GM10248 (cell line): ENCODE measurements at regions not wholly inside any gene's neighbourhood (a gene's known extent, or its start where the extent isn't known, plus 50 kb on each side); places are given as distances from the start of the nearest gene placed in this dataset.

Source experiments
- CTCF ChIA-PET: fragments of 300-600 bp; sonication (Branson Sonifier 250); formaldehyde crosslinking; extraction: SDS; loops from one replicate; lab custom pipeline; 2021; ENCODE audit warnings: antibody characterized with exemption; lab: Yijun Ruan, JAX
- POLR2A ChIA-PET: fragments of 350-650 bp; sonication (Branson Sonifier 250); formaldehyde crosslinking; extraction: SDS; loops from one replicate; lab custom pipeline; 2020; ENCODE audit warnings: antibody characterized with exemption; lab: Yijun Ruan, JAX
- DNase-seq: peaks from one replicate; pipeline ENCODE4 v3.0.0; 2012; ENCODE audit errors: extremely low spot score
- TF ChIP-seq, protein P1 (sequence below): IDR thresholded peaks from 2 replicates; pipeline ENCODE4 v1.5.1; 2012; ENCODE audit warnings: mild to moderate bottlenecking, low read depth; ENCODE audit errors: extremely low read depth, missing control alignments, control extremely low read depth

DNA sequence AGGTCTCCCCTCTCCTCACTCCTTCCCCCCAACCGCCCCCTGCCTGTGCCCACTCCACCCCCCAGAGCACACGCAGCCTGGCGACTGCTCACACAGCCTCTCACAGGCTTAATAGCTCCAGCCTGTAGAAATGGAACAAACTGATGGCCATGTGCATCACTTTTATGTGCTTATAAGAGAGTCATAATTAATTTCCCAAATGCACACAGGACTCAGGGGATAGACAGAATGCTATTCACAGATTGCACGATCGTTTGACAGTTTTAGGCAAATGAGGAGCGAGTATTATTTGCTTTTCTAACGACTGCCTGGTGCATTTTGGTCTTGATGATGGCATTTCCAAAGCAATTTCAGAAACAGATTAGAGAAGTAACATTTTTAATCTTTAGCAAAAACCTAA, 97.7 kb upstream of the VSTM2B start:
- CTCF ChIA-PET = no interaction called here
- POLR2A ChIA-PET = no interaction called here
- no peak for DNase-seq
- TF ChIP-seq, protein P1, sequence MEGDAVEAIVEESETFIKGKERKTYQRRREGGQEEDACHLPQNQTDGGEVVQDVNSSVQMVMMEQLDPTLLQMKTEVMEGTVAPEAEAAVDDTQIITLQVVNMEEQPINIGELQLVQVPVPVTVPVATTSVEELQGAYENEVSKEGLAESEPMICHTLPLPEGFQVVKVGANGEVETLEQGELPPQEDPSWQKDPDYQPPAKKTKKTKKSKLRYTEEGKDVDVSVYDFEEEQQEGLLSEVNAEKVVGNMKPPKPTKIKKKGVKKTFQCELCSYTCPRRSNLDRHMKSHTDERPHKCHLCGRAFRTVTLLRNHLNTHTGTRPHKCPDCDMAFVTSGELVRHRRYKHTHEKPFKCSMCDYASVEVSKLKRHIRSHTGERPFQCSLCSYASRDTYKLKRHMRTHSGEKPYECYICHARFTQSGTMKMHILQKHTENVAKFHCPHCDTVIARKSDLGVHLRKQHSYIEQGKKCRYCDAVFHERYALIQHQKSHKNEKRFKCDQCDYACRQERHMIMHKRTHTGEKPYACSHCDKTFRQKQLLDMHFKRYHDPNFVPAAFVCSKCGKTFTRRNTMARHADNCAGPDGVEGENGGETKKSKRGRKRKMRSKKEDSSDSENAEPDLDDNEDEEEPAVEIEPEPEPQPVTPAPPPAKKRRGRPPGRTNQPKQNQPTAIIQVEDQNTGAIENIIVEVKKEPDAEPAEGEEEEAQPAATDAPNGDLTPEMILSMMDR = no peak

DNA sequence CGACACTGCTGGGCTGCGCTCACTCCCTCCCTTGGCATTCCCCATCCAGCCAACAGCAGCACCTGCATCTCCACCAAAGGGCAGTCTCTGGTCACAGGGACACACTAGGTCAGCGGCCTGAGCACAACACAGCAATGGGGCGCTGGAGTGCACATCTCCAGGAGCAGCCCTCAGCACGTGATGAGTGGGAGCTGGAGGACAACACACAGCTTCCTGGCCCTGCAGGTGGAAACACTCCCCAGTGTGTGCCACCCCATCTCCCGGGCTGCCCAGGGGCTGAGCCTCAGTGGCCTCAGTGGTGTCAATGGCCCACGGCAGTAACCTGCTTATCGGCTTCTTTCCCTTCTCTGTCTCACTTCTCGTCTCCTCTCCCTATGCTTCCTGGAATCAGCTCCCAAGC, 96.8 kb upstream of the VSTM2B start:
- CTCF ChIA-PET = no interaction called here
- TF ChIP-seq, protein P1 = no peak
- POLR2A ChIA-PET = no interaction called here

GRCh38 chr19:29429581-29429980, 96.2 kb upstream of the VSTM2B start:
- CTCF ChIA-PET = no interaction called here
- TF ChIP-seq, protein P1 = no peak
- no peak for DNase-seq
- POLR2A ChIA-PET = no interaction called here

More for the DNA sequence above, 96.8 kb upstream of the VSTM2B start:
- DNase-seq = no peak

GRCh38 chr19:29431332-29431731, 94.5 kb upstream of the VSTM2B start:
- DNase-seq = no peak
- ChIA-PET CTCF (no interaction called here), POLR2A (no interaction called here)
- TF ChIP-seq, protein P1 = no peak

DNA sequence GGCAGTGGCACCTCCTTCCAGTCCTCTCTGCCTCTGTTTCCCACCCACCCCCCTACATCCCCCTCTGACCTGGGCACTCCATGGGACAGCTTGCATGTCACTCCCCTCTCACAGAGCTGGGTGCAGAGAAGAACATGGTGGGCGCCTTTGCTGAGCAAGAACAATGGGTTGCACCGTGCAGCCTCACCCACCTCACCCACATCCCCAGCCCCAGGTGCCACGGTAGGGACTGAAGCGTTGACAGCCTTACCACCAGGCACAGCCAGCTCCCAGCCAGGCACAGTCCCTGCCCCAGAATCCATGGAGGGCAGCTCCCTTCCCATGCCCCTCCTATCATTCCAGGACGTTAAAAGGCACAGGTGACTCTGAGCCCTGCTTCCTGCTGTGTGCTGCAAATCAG, 93.1 kb upstream of the VSTM2B start:
- ChIA-PET CTCF (no interaction called here), POLR2A (no interaction called here)
- TF ChIP-seq, protein P1 = no peak
- DNase-seq = no peak

DNA sequence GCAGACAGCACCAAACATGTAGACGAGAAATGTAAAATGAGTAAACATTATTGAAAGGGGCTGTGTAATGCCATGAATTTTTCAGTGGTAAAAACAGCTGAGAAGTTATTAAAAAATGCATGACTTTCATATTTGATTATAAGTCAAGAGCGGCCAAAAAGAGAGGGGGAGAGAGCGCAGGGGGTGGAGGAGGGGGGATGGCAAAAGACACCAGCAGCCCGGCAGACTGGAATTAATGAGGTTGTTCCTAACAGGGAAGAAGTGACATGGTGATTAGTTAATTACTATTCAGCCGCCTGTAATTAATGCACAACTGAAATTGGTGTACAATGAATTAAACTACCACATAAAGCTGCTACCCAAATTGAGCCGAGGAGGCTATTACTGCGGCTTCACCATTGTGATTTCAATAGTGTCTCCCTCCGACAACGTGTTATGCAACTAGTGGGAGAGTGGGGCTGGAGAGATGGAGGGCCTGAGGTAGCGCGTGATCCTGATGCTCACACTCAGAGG, 89.1 kb upstream of the VSTM2B start:
- TF ChIP-seq, protein P1 = no peak
- POLR2A ChIA-PET = no interaction called here
- CTCF ChIA-PET = no interaction called here
- no peak for DNase-seq

DNA sequence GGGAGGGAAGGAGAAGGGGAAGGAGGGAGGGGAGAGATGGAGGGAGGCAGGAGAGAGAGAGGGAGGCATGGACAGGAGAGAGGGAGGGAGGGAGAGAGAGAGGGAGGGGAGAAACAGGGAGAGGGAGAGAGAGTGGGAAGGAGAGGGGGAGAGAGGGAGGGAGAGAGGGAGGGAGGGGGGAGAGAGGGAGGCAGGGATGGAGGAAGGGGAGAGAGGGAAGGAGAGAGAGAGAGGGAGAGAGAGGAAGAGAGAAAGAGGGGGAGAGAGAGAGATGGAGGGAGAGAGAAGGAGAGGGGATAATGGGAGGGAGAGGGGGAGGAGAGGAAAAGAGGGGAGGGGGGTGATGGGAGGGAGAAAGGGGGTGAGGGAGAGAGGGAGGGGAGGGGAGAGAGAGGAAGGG, 86.8 kb upstream of the VSTM2B start:
- TF ChIP-seq, protein P1 = no peak
- ChIA-PET POLR2A (no interaction called here), CTCF (no interaction called here)
- DNase-seq = no peak
